ENCODE measurements at regions not wholly inside any gene's neighbourhood (a gene's known extent, or its start where the extent isn't known, plus 50 kb on each side); places are given as distances from the start of the nearest gene placed in this dataset.

GRCh38 chr1:95440511-95440910, 206.5 kb downstream of the RWDD3 start:
- TF ChIP-seq CTCF (IDR thresholded peaks at IDR 0.05), result no peak
- H3K27ac Mint-ChIP-seq, result no peak overlapping the region
- Histone ChIP-seq H3K4me3 (replicated peaks in 1 of 3; ENCODE audit: low read depth in 2 of 3, low read length in 3 of 3) (no peak overlapping the region), H4K20me1 (ENCODE audit: insufficient read depth, low read length) (no peaks in the 10 kb centered on the region), H3K27ac (ENCODE audit: low read depth in 1 of 2, low read length in 2 of 2) (no peak overlapping the region), H3K9me3 (replicated peaks in 1 of 2; ENCODE audit: control insufficient read depth in 1 of 2, insufficient read depth in 1 of 2, low read length in 2 of 2) (no peaks in the 10 kb centered on the region), H3K36me3 (replicated peaks in 1 of 2; ENCODE audit: control insufficient read depth in 1 of 2, insufficient read depth in 2 of 2, low read length in 2 of 2) (no peaks in the 10 kb centered on the region), H3K9ac (ENCODE audit: insufficient read depth, low read length, poor library complexity, severe bottlenecking) (no peak overlapping the region), H3K4me2 (replicated peaks; ENCODE audit: extremely low read depth, low read length, poor library complexity, severe bottlenecking) (no peak overlapping the region), H3K79me2 (ENCODE audit: insufficient read depth, low read length) (no peaks in the 10 kb centered on the region), H3K4me1 (ENCODE audit: control insufficient read depth in 1 of 2, insufficient read depth in 2 of 2, low read length in 2 of 2) (no peaks in the 10 kb centered on the region), H3K27me3 (ENCODE audit: control insufficient read depth in 2 of 2, insufficient read depth in 2 of 2, low read length in 2 of 2) (no peaks in the 10 kb centered on the region), H2AFZ (ENCODE audit: insufficient read depth, low read depth, low read length, poor library complexity, severe bottlenecking) (no peak overlapping the region)
- no peaks in the 10 kb centered on the region for H3K4me1 Mint-ChIP-seq
- H3K9me3 Mint-ChIP-seq, result peaks cover 0 to 9% (median 2%) of the 10 kb centered on the region in 7 donors
- DNase-seq, result no peak
- H3K36me3 Mint-ChIP-seq, result no peaks in the 10 kb centered on the region
- H3K4me3 Mint-ChIP-seq, result no peak overlapping the region
- intact Hi-C loops (cut with micrococcal nuclease), result no loop called here
- no peaks in the 10 kb centered on the region for H3K27me3 Mint-ChIP-seq (ENCODE audit: low read depth in 3 of 3)
- no CpG with 5 or more reads among the region's 4 CpGs for WGBS (ENCODE audit: insufficient coverage)

GRCh38 chr1:95449516-95449915, 215.5 kb downstream of the RWDD3 start:
- peaks cover 20 to 29% of the 10 kb centered on the region in 2 donors for H3K9me3 ChIP-seq (replicated peaks in 1 of 2; ENCODE audit: control insufficient read depth in 1 of 2, insufficient read depth in 1 of 2, low read length in 2 of 2)
- H3K79me2 ChIP-seq (ENCODE audit: insufficient read depth, low read length), result no peaks in the 10 kb centered on the region
- whole genome bisulfite sequencing (ENCODE audit: insufficient coverage), result 86% methylated on average over 1 of the region's 3 CpGs
- no peaks in the 10 kb centered on the region for H3K4me1 ChIP-seq (ENCODE audit: control insufficient read depth in 1 of 2, insufficient read depth in 2 of 2, low read length in 2 of 2)
- no peaks in the 10 kb centered on the region for H3K36me3 ChIP-seq (replicated peaks in 1 of 2; ENCODE audit: control insufficient read depth in 1 of 2, insufficient read depth in 2 of 2, low read length in 2 of 2)
- peaks cover 2 to 20% (median 14%) of the 10 kb centered on the region in 7 donors for H3K9me3 Mint-ChIP-seq
- H3K27me3 ChIP-seq (ENCODE audit: control insufficient read depth in 2 of 2, insufficient read depth in 2 of 2, low read length in 2 of 2), result no peaks in the 10 kb centered on the region
- no peaks in the 10 kb centered on the region for H3K4me1 Mint-ChIP-seq
- H3K4me3 ChIP-seq (replicated peaks in 1 of 3; ENCODE audit: low read depth in 2 of 3, low read length in 3 of 3), result no peak overlapping the region
- no peak overlapping the region for H3K27ac ChIP-seq (ENCODE audit: low read depth in 1 of 2, low read length in 2 of 2)
- no peak overlapping the region for H3K4me3 Mint-ChIP-seq
- TF ChIP-seq CTCF (IDR thresholded peaks at IDR 0.05), result no peak
- intact Hi-C loops (cut with micrococcal nuclease), result no loop called here
- H3K27ac Mint-ChIP-seq, result no peak overlapping the region
- H3K36me3 Mint-ChIP-seq, result no peaks in the 10 kb centered on the region
- H3K9ac ChIP-seq (ENCODE audit: insufficient read depth, low read length, poor library complexity, severe bottlenecking), result no peak overlapping the region
- no peaks in the 10 kb centered on the region for H3K27me3 Mint-ChIP-seq (ENCODE audit: low read depth in 3 of 3)
- H3K4me2 ChIP-seq (replicated peaks; ENCODE audit: extremely low read depth, low read length, poor library complexity, severe bottlenecking), result no peak overlapping the region
- no peak for DNase-seq
- H4K20me1 ChIP-seq (ENCODE audit: insufficient read depth, low read length), result no peaks in the 10 kb centered on the region
- H2AFZ ChIP-seq (ENCODE audit: insufficient read depth, low read depth, low read length, poor library complexity, severe bottlenecking), result no peak overlapping the region

Data from CD14-positive monocyte (primary cell).